Gastrocnemius medialis (tissue), 4 donors: ENCODE measurements at regions not wholly inside any gene's neighbourhood (a gene's known extent, or its start where the extent isn't known, plus 50 kb on each side); places are given as distances from the start of the nearest gene placed in this dataset.

Experiments used
- ATAC-seq, 2 donors: fragments of 150-250 bp; one replicate each; pipeline ENCODE4 v1.9.1; 2016
- DNase-seq, 2 donors: peaks; one replicate each; pipeline ENCODE4 v3.0.0-alpha.2; 2019
- H3K27ac ChIP-seq, 4 donors: fragments of 200-600 bp; sonication (generic); 1 replicate in 1 of 4; 2 replicates in 3 of 4; pipeline ENCODE4 v1.5.1; 2016 to 2018; ENCODE audit warnings: mild to moderate bottlenecking in 2 of 4, moderate library complexity in 1 of 4
- H3K27me3 ChIP-seq, 3 donors: fragments of 200-600 bp; sonication (generic) in 2 of 3; 1 replicate in 1 of 3; 2 replicates in 2 of 3; pipeline versions ENCODE4 v1.5.1 to v1.6.0; 2016 to 2019; ENCODE audit warnings: mild to moderate bottlenecking in 1 of 3, moderate library complexity in 1 of 3
- H3K36me3 ChIP-seq, 2 donors: fragments of 200-600 bp; sonication (generic) in 1 of 2; one replicate each; pipeline ENCODE4 v1.5.1; 2017 to 2018
- H3K4me1 ChIP-seq, 2 donors: fragments of 200-600 bp; sonication (generic) in 1 of 2; one replicate each; pipeline ENCODE4 v1.5.1; 2016 to 2017; ENCODE audit warnings: mild to moderate bottlenecking in 2 of 2
- H3K4me3 ChIP-seq, 4 donors: fragments of 200-600 bp; sonication (generic) in 3 of 4; 1 replicate in 1 of 4; 2 replicates in 3 of 4; pipeline ENCODE4 v1.5.1; 2016 to 2019; ENCODE audit warnings: mild to moderate bottlenecking in 2 of 4
- H3K9me3 ChIP-seq, 3 donors: fragments of 200-600 bp; sonication (generic) in 2 of 3; 1 replicate in 1 of 3; 2 replicates in 2 of 3; pipeline ENCODE4 v1.5.1; 2016 to 2019
- CTCF ChIP-seq, 5 experiments: fragments of 450-650 bp in 3 of 5; fragments of 200-600 bp in 2 of 5; sonication (generic) in 2 of 5; IDR thresholded peaks in 4 of 5; conservative IDR thresholded peaks in 1 of 5; 1 replicate in 4 of 5; 2 replicates in 1 of 5; pipeline ENCODE4 v1.5.1; 2016 to 2019; ENCODE audit warnings: antibody characterized with exemption in 5 of 5, mild to moderate bottlenecking in 3 of 5, moderate library complexity in 3 of 5
- POLR2A ChIP-seq, 2 donors: fragments of 450-650 bp; IDR thresholded peaks; one replicate each; pipeline ENCODE4 v1.6.1; 2017; ENCODE audit warnings: antibody characterized with exemption in 2 of 2, mild to moderate bottlenecking in 2 of 2, moderate library complexity in 2 of 2
- in situ Hi-C, 4 donors: fragments of 200-750 bp; cut with MboI; loops; one replicate each; pipeline versions ENCODE4 v1.15.0 to v1.8.0; 2017; ENCODE audit warnings: low sequenced_read_pairs in 4 of 4
- intact Hi-C: fragments of 100-400 bp; cut with DNase I; formaldehyde crosslinking; loops from one replicate; pipeline ENCODE4 v1.15.1; 2023; ENCODE audit warnings: low total_unique reads

- H3K27ac ChIP-seq, result no peak overlapping the region
- ATAC-seq, result no peak
- in situ Hi-C loops, result no loop called here
- no peak overlapping the region for H3K4me3 ChIP-seq
- H3K36me3 ChIP-seq, result no peaks in the 10 kb centered on the region
- H3K27me3 ChIP-seq, result no peaks in the 10 kb centered on the region
- intact Hi-C loops, result no loop called here
- no peaks in the 10 kb centered on the region for H3K9me3 ChIP-seq
- DNase-seq, result no peak
- TF ChIP-seq CTCF (IDR thresholded peaks at IDR 0.05 in 4 of 5, conservative IDR thresholded peaks at IDR 0.05 in 1 of 5) (no peak), POLR2A (IDR thresholded peaks at IDR 0.05) (no peak)
- H3K4me1 ChIP-seq, result no peaks in the 10 kb centered on the region
These were observed 188.6 kb downstream of the MYCN start for GRCh38 chr2:16128746-16129610.

GRCh38 chr2:16127958-16128357 is 187.6 kb downstream of the MYCN start:
- H3K4me3 ChIP-seq, result no peak overlapping the region
- no peak overlapping the region for H3K27ac ChIP-seq
- intact Hi-C loops, result no loop called here
- TF ChIP-seq POLR2A (IDR thresholded peaks at IDR 0.05) (no peak), CTCF (IDR thresholded peaks at IDR 0.05 in 4 of 5, conservative IDR thresholded peaks at IDR 0.05 in 1 of 5) (no peak)
- no peaks in the 10 kb centered on the region for H3K4me1 ChIP-seq
- ATAC-seq (no peak), DNase-seq (no peak)
- H3K36me3 ChIP-seq, result no peaks in the 10 kb centered on the region
- H3K27me3 ChIP-seq, result no peaks in the 10 kb centered on the region
- in situ Hi-C loops, result no loop called here
- no peaks in the 10 kb centered on the region for H3K9me3 ChIP-seq

GRCh38 chr2:16127276-16127940 is 187.1 kb downstream of the MYCN start:
- ATAC-seq (no peak), DNase-seq (no peak)
- Histone ChIP-seq H3K4me1 (no peaks in the 10 kb centered on the region), H3K36me3 (no peaks in the 10 kb centered on the region), H3K27me3 (no peaks in the 10 kb centered on the region), H3K9me3 (no peaks in the 10 kb centered on the region), H3K4me3 (no peak overlapping the region), H3K27ac (no peak overlapping the region)
- TF ChIP-seq POLR2A (IDR thresholded peaks at IDR 0.05), result no peak
- no peak for TF ChIP-seq CTCF (IDR thresholded peaks at IDR 0.05 in 4 of 5, conservative IDR thresholded peaks at IDR 0.05 in 1 of 5)
- in situ Hi-C loops, result no loop called here
- intact Hi-C loops, result no loop called here

- in situ Hi-C loops, result no loop called here
- intact Hi-C loops, result no loop called here
- Histone ChIP-seq H3K4me3 (no peak overlapping the region), H3K9me3 (no peaks in the 10 kb centered on the region), H3K27ac (no peak overlapping the region), H3K4me1 (no peaks in the 10 kb centered on the region), H3K27me3 (no peaks in the 10 kb centered on the region), H3K36me3 (no peaks in the 10 kb centered on the region)
- no peak for DNase-seq
- TF ChIP-seq POLR2A (IDR thresholded peaks at IDR 0.05) (no peak), CTCF (IDR thresholded peaks at IDR 0.05 in 4 of 5, conservative IDR thresholded peaks at IDR 0.05 in 1 of 5) (no peak)
- no peak for ATAC-seq
These were observed 186.3 kb downstream of the MYCN start for GRCh38 chr2:16126517-16127275.
